NCI-H1694 treated with DMSO at 0.1 percent for 48 hours (cell line): ENCODE measurements at regions not wholly inside any gene's neighbourhood (a gene's known extent, or its start where the extent isn't known, plus 50 kb on each side); places are given as distances from the start of the nearest gene placed in this dataset.
A peak's percentile ranks its signal among the peaks of the same experiment; 100 is the strongest.
"Not testable (repeated sequence)": the region's sequence is repeated elsewhere in the genome, so short reads cannot be mapped to it uniquely, and the experiment has no call there.

Experiments used
- DNase-seq: peaks from one replicate; lab custom pipeline; 2025; lab: John Stamatoyannopoulos, UW

GRCh38 chr2:171266102-171266501 is 105.4 kb upstream of the TLK1 start:
- no peak for DNase-seq

- not testable (repeated sequence) for DNase-seq
Observed at GRCh38 chr2:171261529-171261928, 100.8 kb upstream of the TLK1 start.

GRCh38 chr2:171260471-171261424 is 100.1 kb upstream of the TLK1 start:
- no peak for DNase-seq

GRCh38 chr2:171254666-171255065 is 94.0 kb upstream of the TLK1 start:
- no peak for DNase-seq

- no peak for DNase-seq
Observed at GRCh38 chr2:171253900-171254650, 93.4 kb upstream of the TLK1 start.

GRCh38 chr2:171253279-171253678 is 92.6 kb upstream of the TLK1 start:
- DNase-seq = no peak

- DNase-seq = no peak
Observed at GRCh38 chr2:171249689-171250088, 89.0 kb upstream of the TLK1 start.

- DNase-seq = no peak
Observed at GRCh38 chr2:171247741-171248662, 87.3 kb upstream of the TLK1 start.

GRCh38 chr2:171244970-171245782 is 84.5 kb upstream of the TLK1 start:
- DNase-seq = no peak

GRCh38 chr2:171244466-171244969 is 83.8 kb upstream of the TLK1 start:
- DNase-seq = no peak

- DNase-seq = no peak
Observed at GRCh38 chr2:171241771-171242170, 81.1 kb upstream of the TLK1 start.

- no peak for DNase-seq
Observed at GRCh38 chr2:171238946-171239345, 78.3 kb upstream of the TLK1 start.

GRCh38 chr2:171237751-171238505 is 77.2 kb upstream of the TLK1 start:
- DNase-seq = no peak

- DNase-seq = no peak
Observed at GRCh38 chr2:171235262-171235881, 74.7 kb upstream of the TLK1 start.

- no peak for DNase-seq
Observed at GRCh38 chr2:171230176-171230575, 69.5 kb upstream of the TLK1 start.

GRCh38 chr2:171228826-171229225 is 68.1 kb upstream of the TLK1 start:
- DNase-seq = no peak

GRCh38 chr2:171227066-171227782 is 66.5 kb upstream of the TLK1 start:
- DNase-seq = no peak

- peak; percentile 90 for DNase-seq
Observed at GRCh38 chr2:171226461-171226860, 65.8 kb upstream of the TLK1 start.

- no peak for DNase-seq
Observed at GRCh38 chr2:171225989-171226388, 65.3 kb upstream of the TLK1 start.
